ENCODE measurements at regions not wholly inside any gene's neighbourhood (a gene's known extent, or its start where the extent isn't known, plus 50 kb on each side); places are given as distances from the start of the nearest gene placed in this dataset.

DNA sequence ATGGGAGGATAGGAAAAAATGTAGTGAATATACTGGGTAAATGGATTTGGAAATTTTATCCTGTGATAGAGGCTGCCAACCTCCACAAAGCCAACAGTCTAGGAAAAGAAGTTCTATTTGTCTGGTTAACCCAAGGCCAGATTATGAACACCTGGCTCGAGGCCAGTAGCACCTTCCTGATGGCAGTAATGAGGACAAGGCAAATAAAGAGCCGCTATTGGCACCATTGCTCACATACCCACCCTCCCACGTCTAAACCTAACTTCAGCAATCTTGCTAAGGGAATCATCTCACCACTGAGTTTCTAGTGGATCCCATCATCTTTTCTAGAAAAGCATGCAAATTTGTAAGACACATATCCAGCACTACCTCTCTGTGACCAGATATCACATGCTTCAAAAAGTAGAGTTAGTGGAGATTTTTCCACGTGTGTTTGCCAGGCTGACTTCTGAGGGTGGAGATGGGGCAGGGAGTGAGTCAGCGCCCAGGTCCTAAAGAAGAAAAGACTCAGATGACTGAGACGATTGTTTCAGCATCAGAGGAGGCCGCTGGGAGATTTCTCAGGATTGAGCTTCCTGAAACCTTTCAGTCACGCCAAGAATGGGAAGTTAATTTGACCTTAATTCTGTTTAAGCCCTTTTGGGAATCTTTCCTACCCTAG is 362.9 kb downstream of the EMP1 start:
- H3K4me3 ChIP-seq (ENCODE audit: low read depth, low read length): no peak overlapping the region
- TF ChIP-seq, protein P1, sequence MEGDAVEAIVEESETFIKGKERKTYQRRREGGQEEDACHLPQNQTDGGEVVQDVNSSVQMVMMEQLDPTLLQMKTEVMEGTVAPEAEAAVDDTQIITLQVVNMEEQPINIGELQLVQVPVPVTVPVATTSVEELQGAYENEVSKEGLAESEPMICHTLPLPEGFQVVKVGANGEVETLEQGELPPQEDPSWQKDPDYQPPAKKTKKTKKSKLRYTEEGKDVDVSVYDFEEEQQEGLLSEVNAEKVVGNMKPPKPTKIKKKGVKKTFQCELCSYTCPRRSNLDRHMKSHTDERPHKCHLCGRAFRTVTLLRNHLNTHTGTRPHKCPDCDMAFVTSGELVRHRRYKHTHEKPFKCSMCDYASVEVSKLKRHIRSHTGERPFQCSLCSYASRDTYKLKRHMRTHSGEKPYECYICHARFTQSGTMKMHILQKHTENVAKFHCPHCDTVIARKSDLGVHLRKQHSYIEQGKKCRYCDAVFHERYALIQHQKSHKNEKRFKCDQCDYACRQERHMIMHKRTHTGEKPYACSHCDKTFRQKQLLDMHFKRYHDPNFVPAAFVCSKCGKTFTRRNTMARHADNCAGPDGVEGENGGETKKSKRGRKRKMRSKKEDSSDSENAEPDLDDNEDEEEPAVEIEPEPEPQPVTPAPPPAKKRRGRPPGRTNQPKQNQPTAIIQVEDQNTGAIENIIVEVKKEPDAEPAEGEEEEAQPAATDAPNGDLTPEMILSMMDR (IDR thresholded peaks at IDR 0.05; ENCODE audit: control insufficient read depth, extremely low read depth, insufficient read depth): no peak
- DNase-seq (ENCODE audit: low read depth): peak; percentile 26

DNA sequence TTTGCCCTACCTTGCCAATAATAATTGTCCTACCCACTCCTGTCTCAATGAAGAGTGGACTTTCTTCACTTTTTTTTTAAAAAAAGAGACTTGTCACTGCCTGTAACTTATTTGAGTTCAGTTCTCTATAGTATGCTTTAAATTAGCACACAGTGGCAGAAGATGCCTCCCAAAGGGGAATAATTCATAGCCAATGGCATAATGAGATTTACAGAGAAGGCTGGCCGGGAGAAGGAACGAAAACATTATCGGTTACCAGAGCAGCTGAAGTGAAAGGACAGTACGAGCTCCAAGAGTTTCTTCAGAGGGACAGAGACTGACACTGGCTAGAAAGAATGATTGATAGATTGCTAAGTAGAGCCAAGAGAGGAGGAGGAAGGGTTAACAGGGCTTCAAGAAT is 356.3 kb downstream of the EMP1 start:
- DNase-seq (ENCODE audit: low read depth): no peak
- TF ChIP-seq, protein P1 (IDR thresholded peaks at IDR 0.05; ENCODE audit: control insufficient read depth, extremely low read depth, insufficient read depth): no peak
- H3K4me3 ChIP-seq (ENCODE audit: low read depth, low read length): no peak overlapping the region

DNA sequence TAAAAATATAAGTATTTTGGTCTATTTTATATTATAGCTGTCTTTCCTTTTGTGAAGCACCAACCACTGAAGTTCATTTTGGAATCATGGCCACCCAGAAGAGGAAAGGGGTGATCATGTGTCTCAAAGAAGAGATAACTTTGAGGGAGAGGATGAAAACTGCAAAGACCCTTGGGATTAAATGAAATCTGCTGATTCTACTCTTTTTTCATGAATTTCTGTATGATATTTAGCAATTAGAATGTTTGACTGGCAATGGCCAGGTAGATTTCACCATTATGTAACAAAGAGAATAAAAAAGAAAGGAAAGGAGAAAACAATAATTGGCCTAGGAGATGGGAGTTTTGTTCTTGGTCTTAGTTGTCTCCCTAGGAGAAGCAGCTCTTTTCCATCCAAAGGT is 350.8 kb downstream of the EMP1 start:
- DNase-seq (ENCODE audit: low read depth): no peak
- TF ChIP-seq, protein P1 (IDR thresholded peaks at IDR 0.05; ENCODE audit: control insufficient read depth, extremely low read depth, insufficient read depth): no peak
- no peak overlapping the region for H3K4me3 ChIP-seq (ENCODE audit: low read depth, low read length)

DNA sequence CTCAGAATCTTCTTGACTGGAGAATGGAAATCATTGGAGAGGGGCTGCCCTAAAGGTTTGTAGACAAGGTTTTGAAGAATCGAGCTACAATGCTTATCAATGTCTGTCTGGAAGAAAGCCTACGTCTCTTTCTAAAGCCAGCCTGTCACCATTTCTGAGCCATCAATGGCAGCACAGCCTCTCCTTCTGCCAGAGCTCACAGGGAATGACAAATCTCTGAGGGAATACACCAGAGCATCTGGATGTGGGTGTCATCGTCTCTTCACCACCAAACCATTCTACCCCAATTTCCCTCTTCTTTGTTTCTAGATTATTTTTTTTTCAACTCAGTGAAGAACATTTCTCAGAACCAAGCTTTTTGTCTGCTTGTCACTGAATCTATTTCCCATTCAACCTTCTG is 349.7 kb downstream of the EMP1 start:
- TF ChIP-seq, protein P1 (IDR thresholded peaks at IDR 0.05; ENCODE audit: control insufficient read depth, extremely low read depth, insufficient read depth): no peak
- no peak for DNase-seq (ENCODE audit: low read depth)
- no peak overlapping the region for H3K4me3 ChIP-seq (ENCODE audit: low read depth, low read length)

DNA sequence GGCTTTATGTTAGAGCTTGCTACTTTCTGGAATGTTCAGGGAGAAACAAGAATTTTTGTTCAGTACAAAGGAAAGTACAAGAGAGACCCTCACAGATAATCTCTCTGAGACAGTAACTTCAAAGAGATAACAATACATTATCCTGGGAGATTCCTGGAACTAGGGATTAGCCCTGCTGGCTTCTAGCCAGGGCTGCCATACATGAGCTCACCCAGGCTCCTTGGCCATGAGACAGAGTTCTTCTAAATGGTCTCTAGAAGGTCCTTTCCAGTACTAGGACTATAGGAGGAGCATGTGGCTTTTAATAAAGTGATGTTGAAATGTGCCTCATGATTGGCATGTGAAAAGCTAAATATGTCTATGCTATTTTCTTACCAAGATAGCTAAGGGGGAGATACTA is 342.5 kb downstream of the EMP1 start:
- DNase-seq (ENCODE audit: low read depth): no peak
- H3K4me3 ChIP-seq (ENCODE audit: low read depth, low read length): no peak overlapping the region
- TF ChIP-seq, protein P1 (IDR thresholded peaks at IDR 0.05; ENCODE audit: control insufficient read depth, extremely low read depth, insufficient read depth): no peak

DNA sequence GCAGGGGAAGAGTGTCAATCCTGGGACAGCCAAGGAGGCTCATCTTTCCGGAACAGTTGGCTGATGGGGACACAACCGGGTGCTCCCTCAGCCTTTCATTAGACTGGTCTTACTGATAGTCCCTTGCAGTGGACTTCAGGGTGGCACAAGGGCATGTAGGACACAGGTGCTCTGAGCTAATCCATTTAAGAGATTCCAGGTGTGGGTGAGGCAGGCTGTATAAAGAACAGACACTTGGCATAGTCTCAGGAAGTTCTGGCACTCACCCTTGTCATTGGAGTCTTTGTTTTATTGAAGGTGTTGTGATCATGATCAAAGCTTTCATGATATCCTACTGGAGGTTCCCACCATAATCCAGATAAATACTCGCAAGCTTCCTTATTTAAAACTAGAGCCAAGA is 341.6 kb downstream of the EMP1 start:
- no peak overlapping the region for H3K4me3 ChIP-seq (ENCODE audit: low read depth, low read length)
- DNase-seq (ENCODE audit: low read depth): no peak
- TF ChIP-seq, protein P1 (IDR thresholded peaks at IDR 0.05; ENCODE audit: control insufficient read depth, extremely low read depth, insufficient read depth): no peak

DNA sequence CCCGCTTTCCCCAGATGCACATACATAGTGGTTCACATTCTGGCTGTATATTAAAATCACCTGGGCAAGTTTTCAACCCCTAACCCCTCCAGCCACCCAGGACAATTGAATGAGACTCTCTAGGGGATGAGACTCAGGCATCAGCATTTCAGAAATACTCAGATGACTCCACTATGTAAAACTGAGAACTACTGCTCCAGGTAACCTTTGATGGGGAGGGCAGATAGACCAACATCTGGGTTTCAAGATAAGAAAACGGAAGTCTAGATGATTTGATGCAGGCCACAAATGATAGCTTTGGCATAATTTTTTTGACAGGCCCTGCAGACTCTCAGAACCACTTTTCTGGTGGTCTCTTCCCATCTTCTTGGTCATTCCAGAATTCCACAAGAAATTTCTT is 341.1 kb downstream of the EMP1 start:
- H3K4me3 ChIP-seq (ENCODE audit: low read depth, low read length): no peak overlapping the region
- TF ChIP-seq, protein P1 (IDR thresholded peaks at IDR 0.05; ENCODE audit: control insufficient read depth, extremely low read depth, insufficient read depth): no peak
- no peak for DNase-seq (ENCODE audit: low read depth)

All from LNCaP clone FGC (cell line).